GM06990 (cell line): ENCODE measurements at regions not wholly inside any gene's neighbourhood (a gene's known extent, or its start where the extent isn't known, plus 50 kb on each side); places are given as distances from the start of the nearest gene placed in this dataset.

ENCODE experiments used
- DNase-seq: peaks from one replicate; pipeline ENCODE4 v3.0.0-alpha.2; 2011; ENCODE audit not compliant: insufficient read length; ENCODE audit errors: extremely low read depth
- H3K27me3 ChIP-seq: replicated peaks from 2 replicates; pipeline ENCODE4 v1.6.0; 2011; ENCODE audit warnings: low read length; ENCODE audit not compliant: control insufficient read depth, insufficient read depth
- H3K36me3 ChIP-seq: 2 replicates; pipeline ENCODE4 v1.5.1; 2011; ENCODE audit warnings: low read length; ENCODE audit not compliant: control insufficient read depth, insufficient read depth
- H3K4me3 ChIP-seq: replicated peaks from 2 replicates; pipeline ENCODE4 v1.5.1; 2011; ENCODE audit warnings: low read depth, mild to moderate bottlenecking, control low read depth, low read length
- CTCF ChIP-seq: IDR thresholded peaks from 2 replicates; pipeline ENCODE4 v1.5.1; 2011; ENCODE audit warnings: low read length, control low read depth, mild to moderate bottlenecking, inconsistent platforms; ENCODE audit not compliant: insufficient read depth, poor library complexity, severe bottlenecking

GRCh38 chr9:22809371-22809770, 362.7 kb downstream of the DMRTA1 start:
- TF ChIP-seq CTCF, result no peak
- H3K36me3 ChIP-seq, result no peaks in the 10 kb centered on the region
- H3K4me3 ChIP-seq, result no peak overlapping the region
- DNase-seq, result no peak
- no peaks in the 10 kb centered on the region for H3K27me3 ChIP-seq

GRCh38 chr9:22813529-22813928, 366.9 kb downstream of the DMRTA1 start:
- Histone ChIP-seq H3K4me3 (no peak overlapping the region), H3K27me3 (no peaks in the 10 kb centered on the region), H3K36me3 (no peaks in the 10 kb centered on the region)
- no peak for TF ChIP-seq CTCF
- no peak for DNase-seq

GRCh38 chr9:22815246-22815645, 368.6 kb downstream of the DMRTA1 start:
- no peak overlapping the region for H3K4me3 ChIP-seq
- no peak for DNase-seq
- no peaks in the 10 kb centered on the region for H3K36me3 ChIP-seq
- no peaks in the 10 kb centered on the region for H3K27me3 ChIP-seq
- TF ChIP-seq CTCF, result no peak

- no peak for TF ChIP-seq CTCF
- Histone ChIP-seq H3K4me3 (no peak overlapping the region), H3K27me3 (no peaks in the 10 kb centered on the region), H3K36me3 (no peaks in the 10 kb centered on the region)
- DNase-seq, result no peak
Observed at GRCh38 chr9:22817181-22817580, 370.6 kb downstream of the DMRTA1 start.

GRCh38 chr9:22829236-22829635, 382.6 kb downstream of the DMRTA1 start:
- Histone ChIP-seq H3K4me3 (no peak overlapping the region), H3K36me3 (no peaks in the 10 kb centered on the region), H3K27me3 (no peaks in the 10 kb centered on the region)
- DNase-seq, result no peak
- TF ChIP-seq CTCF, result no peak

- Histone ChIP-seq H3K27me3 (no peaks in the 10 kb centered on the region), H3K36me3 (no peaks in the 10 kb centered on the region)
- no peak for DNase-seq
Observed at GRCh38 chr9:22838266-22838665, 391.6 kb downstream of the DMRTA1 start.

More at GRCh38 chr9:22838266-22838665, 391.6 kb downstream of the DMRTA1 start:
- no peak for TF ChIP-seq CTCF
- H3K4me3 ChIP-seq, result no peak overlapping the region
